ENCODE measurements at regions not wholly inside any gene's neighbourhood (a gene's known extent, or its start where the extent isn't known, plus 50 kb on each side); places are given as distances from the start of the nearest gene placed in this dataset.

- no peak for TF ChIP-seq CTCF (IDR thresholded peaks at IDR 0.05; ENCODE audit: poor library complexity, severe bottlenecking)
- no peak for TF ChIP-seq POLR2AphosphoS5 (IDR thresholded peaks at IDR 0.05)
- TF ChIP-seq SMC3 (conservative IDR thresholded peaks at IDR 0.05; ENCODE audit: poor library complexity): no peak
- TF ChIP-seq REST (IDR thresholded peaks at IDR 0.05; ENCODE audit: borderline replicate concordance): no peak
- no peak for TF ChIP-seq EZH2 (IDR thresholded peaks at IDR 0.05; ENCODE audit: borderline replicate concordance, insufficient read depth, low read length, poor library complexity, severe bottlenecking)
These were observed 553.3 kb upstream of the KLHL4 start for GRCh38 chrX:86964321-86964720.

All from neural cell (in vitro differentiated cells).